ENCODE measurements at regions not wholly inside any gene's neighbourhood (a gene's known extent, or its start where the extent isn't known, plus 50 kb on each side); places are given as distances from the start of the nearest gene placed in this dataset.
"Not testable (repeated sequence)": the region's sequence is repeated elsewhere in the genome, so short reads cannot be mapped to it uniquely, and the experiment has no call there.

DNA sequence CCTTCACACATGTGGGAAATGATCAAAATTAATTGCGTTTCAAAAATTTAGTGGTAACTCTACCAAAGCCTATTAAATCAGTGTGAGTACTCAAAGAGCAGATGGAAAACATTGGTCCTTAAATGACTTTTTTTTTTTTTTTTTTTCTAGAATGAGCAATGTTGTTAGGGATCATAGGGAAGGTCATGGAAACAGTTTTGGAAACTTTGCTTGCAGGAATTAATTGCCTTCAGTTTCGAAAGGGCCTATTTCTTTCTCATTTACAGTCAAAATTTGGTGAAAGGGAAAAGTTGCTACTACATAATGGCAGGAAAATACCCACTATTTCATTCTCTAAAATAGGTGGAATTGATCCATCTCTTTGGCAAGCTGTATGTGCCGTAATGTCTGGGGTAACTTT is 160.9 kb downstream of the RTL9 start:
- TF ChIP-seq, protein P1, sequence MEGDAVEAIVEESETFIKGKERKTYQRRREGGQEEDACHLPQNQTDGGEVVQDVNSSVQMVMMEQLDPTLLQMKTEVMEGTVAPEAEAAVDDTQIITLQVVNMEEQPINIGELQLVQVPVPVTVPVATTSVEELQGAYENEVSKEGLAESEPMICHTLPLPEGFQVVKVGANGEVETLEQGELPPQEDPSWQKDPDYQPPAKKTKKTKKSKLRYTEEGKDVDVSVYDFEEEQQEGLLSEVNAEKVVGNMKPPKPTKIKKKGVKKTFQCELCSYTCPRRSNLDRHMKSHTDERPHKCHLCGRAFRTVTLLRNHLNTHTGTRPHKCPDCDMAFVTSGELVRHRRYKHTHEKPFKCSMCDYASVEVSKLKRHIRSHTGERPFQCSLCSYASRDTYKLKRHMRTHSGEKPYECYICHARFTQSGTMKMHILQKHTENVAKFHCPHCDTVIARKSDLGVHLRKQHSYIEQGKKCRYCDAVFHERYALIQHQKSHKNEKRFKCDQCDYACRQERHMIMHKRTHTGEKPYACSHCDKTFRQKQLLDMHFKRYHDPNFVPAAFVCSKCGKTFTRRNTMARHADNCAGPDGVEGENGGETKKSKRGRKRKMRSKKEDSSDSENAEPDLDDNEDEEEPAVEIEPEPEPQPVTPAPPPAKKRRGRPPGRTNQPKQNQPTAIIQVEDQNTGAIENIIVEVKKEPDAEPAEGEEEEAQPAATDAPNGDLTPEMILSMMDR (conservative IDR thresholded peaks at IDR 0.05): no peak
- no peak overlapping the region for H3K27ac ChIP-seq

DNA sequence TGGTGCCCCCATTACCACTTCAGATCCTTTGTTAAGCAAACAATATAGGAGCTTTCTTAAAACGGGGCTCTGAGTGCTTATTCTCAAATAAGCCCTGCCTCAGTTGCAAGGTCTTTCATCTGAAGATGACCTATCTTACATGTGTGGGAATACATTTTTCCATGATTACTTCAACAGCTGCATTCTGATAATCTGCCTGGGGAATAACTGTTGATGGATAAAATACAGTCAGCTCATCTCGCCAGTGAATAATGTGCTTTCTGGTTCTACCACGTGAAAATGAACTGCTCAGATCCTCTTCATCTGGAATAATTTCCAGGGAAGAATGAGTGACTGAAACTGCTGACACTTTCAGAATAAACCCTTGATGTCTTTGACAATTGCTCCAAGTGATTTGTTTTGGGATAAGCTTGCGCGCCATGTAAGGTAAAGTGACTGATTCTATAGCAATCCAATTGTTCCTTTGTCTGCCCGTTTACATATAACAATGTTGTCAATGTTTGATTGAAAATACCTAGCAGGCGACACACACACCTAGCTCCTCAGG is 161.3 kb downstream of the RTL9 start:
- no peak overlapping the region for H3K27ac ChIP-seq
- TF ChIP-seq, protein P1 (conservative IDR thresholded peaks at IDR 0.05): no peak

DNA sequence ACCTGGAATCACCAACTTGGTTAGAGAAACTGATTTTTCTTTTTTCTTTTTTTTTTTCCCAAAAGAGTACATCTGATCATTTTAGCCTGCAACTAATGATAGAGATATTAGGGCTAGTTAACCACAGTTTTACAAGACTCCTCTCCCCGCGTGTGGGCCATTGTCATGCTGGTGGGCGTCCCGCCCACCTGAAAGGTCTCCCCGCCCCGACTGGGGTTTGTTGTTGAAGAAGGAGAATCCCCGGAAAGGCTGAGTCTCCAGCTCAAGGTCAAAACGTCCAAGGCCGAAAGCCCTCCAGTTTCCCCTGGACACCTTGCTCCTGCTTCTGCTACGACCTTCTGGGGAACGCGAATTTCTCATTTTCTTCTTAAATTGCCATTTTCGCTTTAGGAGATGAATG is 162.0 kb downstream of the RTL9 start:
- not testable (repeated sequence) for H3K27ac ChIP-seq

DNA sequence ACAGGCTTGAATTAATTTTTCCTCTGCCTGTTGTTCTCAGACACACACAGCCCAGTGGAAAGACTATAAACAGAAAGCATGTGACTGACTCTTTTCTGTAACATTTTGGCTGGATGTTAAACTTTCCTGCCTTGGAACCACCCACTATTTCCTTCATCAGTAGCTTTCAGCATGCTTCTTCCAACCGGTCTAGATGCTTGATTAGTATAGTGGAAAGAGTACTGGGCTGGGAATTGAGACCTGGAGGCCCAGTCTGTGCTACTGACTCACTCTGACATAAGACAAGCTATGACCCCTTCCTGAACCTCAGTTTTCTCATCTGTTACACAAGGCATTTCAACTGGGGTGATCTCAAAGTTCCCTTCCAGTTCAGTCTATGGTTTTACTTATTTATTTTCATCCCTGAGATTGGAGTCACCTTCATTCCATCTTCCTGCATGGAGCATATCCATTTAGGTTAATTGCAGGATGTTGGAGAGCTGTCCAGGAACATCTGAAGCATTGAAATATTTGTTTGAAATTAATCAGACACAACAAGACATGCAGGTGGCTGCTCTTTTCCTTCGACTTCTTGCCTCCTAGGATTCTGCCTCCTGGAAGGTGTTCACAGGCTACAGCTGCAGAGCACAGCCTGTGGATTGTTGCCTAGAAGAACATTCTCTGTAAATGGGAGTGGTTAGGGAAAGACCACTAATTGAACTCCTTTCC is 173.4 kb downstream of the RTL9 start:
- TF ChIP-seq, protein P1 (conservative IDR thresholded peaks at IDR 0.05): no peak
- no peak overlapping the region for H3K27ac ChIP-seq

DNA sequence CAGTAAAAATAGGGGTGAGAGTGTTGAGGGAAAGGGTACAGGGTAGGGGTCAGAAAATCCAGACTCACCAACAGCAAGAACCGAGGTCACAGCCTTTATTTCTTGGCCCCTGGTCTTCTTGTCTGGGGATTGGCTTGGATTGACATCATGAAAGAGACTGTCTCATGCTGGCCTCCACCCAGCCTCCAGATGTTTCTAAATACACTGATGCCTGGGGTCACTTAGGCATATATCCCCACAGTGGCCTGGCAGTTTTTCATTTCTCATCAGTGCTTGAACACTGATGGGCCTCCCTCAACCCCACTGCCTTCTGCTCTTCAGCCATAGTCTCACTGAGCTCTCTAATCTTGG is 173.9 kb downstream of the RTL9 start:
- no peak overlapping the region for H3K27ac ChIP-seq
- TF ChIP-seq, protein P1 (conservative IDR thresholded peaks at IDR 0.05): no peak

DNA sequence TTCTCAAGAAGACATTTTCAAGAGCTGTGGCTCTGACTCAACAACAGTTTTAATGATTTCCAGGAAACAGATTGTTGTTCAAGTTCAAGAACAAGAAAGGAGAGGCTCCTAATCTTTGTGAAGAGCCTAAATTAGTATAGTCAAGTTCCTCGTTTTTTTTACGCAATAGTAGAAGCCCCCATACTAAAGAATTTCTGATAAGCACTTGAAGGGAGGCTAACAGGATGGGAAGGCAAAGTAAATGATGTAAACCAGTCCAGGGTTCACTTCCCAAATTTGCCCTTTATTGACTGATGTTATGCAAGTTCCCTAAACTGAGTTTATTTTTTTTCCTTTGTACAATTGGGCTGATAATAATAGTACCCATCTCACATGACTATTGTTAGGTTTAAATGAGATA is 178.2 kb downstream of the RTL9 start:
- TF ChIP-seq, protein P1 (conservative IDR thresholded peaks at IDR 0.05): no peak
- no peak overlapping the region for H3K27ac ChIP-seq

DNA sequence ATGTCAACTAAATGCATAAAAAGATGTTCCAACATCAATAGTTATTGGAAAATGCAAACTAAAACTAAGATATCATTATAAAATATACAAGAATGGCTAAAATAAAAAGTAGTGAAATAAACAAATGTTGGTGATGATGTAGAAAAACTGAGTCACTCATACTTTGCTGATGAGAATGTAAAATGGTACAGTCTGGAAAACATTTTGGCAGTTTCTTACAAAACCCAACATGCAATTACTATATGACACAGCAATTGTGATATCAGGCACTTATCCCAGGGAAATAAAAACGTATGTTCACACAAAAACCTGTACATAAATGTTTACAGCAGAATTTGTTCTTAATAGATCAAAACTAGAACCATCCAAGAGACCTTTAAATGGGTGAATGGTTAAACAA is 182.6 kb downstream of the RTL9 start:
- TF ChIP-seq, protein P1 (conservative IDR thresholded peaks at IDR 0.05): no peak
- no peak overlapping the region for H3K27ac ChIP-seq

DNA sequence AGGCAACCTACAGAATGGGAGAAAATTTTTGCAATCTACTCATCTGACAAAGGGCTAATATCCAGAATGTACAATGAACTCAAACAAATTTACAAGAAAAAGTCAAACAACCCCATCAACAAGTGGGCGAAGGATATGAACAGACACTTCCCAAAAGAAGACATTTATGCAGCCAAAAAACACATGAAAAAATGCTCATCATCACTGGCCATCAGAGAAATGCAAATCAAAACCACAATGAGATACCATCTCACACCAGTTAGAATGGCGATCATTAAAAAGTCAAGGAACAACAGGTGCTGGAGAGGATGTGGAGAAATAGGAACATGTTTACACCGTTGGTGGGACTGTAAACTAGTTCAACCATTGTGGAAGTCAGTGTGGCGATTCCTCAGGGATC is 192.2 kb downstream of the RTL9 start:
- not testable (repeated sequence) for H3K27ac ChIP-seq

DNA sequence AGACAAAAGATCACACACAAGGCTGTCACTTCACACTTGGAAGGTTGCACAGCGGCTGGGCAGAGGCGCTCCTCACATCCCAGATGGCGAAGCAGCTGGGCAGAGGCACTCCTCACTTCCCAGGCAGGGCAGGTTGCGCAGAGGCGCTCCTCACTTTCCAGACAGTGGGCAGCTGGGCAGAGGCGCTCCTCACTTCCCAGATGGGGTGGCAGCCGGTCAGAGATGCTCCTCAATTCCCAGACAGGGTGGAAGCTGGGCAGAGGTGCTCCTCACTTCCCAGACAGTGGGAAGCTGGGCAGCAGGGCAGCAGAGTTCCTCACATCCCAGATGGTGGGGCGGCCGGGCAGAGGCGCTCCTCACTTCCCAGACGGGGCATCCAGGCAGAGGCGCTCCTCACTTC is 199.2 kb downstream of the RTL9 start:
- H3K27ac ChIP-seq: no peak overlapping the region
- TF ChIP-seq, protein P1 (conservative IDR thresholded peaks at IDR 0.05): no peak
